ENCODE measurements at regions not wholly inside any gene's neighbourhood (a gene's known extent, or its start where the extent isn't known, plus 50 kb on each side); places are given as distances from the start of the nearest gene placed in this dataset.

DNA sequence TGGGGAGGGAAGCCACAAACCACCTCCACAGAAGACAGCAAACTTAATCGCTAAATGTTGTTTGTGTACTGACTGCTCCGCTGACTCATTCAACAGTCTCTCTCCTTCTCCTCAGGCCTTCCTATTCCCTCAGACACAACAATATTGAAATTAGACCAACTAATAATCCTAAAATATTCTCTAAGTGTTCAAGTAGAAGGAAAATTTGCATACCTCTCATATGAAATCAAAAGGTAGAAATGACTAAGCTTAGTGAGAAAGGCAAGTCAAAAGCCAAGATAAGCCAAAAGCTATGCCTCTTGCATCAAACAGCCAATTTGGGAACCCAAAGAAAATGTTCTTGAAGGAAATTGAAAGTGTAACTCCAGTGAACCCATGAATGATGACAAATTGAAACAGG lies 75.7 kb upstream of the ARHGAP24 start:
- no peak overlapping the region for H3K9ac ChIP-seq (ENCODE audit: low read depth in 1 of 2, low read length in 2 of 2)
- no peak overlapping the region for H3K27ac ChIP-seq (ENCODE audit: low read depth, low read length)
- no peaks in the 10 kb centered on the region for H3K4me1 ChIP-seq (ENCODE audit: control insufficient read depth in 1 of 2, insufficient read depth in 2 of 2, low read length in 2 of 2)
- H3K4me3 ChIP-seq (ENCODE audit: low read depth in 1 of 2, low read length in 2 of 2): no peak overlapping the region
- H3K27me3 ChIP-seq (ENCODE audit: control insufficient read depth in 1 of 2, insufficient read depth in 2 of 2, low read length in 2 of 2): no peaks in the 10 kb centered on the region
- no peaks in the 10 kb centered on the region for H3K36me3 ChIP-seq (ENCODE audit: control insufficient read depth in 1 of 2, insufficient read depth in 2 of 2, low read length in 2 of 2)
- no peaks in the 10 kb centered on the region for H3K9me3 ChIP-seq (ENCODE audit: control insufficient read depth in 1 of 2, low read length in 2 of 2)

DNA sequence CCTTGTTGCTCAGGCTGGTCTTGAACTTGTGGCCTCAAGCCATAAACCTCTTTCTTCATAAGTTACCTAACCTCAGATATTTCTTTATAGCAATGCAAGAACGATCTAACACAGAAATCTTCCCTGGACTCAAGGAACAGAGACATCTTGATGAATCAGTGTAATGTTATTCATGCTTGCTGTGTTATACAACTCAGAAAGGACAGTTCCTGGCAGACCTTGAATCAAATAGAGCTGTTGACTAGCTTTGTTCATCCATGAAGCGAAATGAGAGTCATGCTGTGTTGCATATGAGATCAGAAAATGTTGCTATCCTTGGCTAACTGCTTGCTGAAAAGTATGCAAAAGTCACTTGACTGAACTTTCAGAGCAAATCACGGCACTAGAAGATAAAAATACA lies 72.6 kb upstream of the ARHGAP24 start:
- no peak overlapping the region for H3K4me3 ChIP-seq (ENCODE audit: low read depth in 1 of 2, low read length in 2 of 2)
- no peaks in the 10 kb centered on the region for H3K9me3 ChIP-seq (ENCODE audit: control insufficient read depth in 1 of 2, low read length in 2 of 2)
- no peaks in the 10 kb centered on the region for H3K36me3 ChIP-seq (ENCODE audit: control insufficient read depth in 1 of 2, insufficient read depth in 2 of 2, low read length in 2 of 2)
- H3K4me1 ChIP-seq (ENCODE audit: control insufficient read depth in 1 of 2, insufficient read depth in 2 of 2, low read length in 2 of 2): no peaks in the 10 kb centered on the region
- H3K9ac ChIP-seq (ENCODE audit: low read depth in 1 of 2, low read length in 2 of 2): no peak overlapping the region
- H3K27ac ChIP-seq (ENCODE audit: low read depth, low read length): no peak overlapping the region
- no peaks in the 10 kb centered on the region for H3K27me3 ChIP-seq (ENCODE audit: control insufficient read depth in 1 of 2, insufficient read depth in 2 of 2, low read length in 2 of 2)

DNA sequence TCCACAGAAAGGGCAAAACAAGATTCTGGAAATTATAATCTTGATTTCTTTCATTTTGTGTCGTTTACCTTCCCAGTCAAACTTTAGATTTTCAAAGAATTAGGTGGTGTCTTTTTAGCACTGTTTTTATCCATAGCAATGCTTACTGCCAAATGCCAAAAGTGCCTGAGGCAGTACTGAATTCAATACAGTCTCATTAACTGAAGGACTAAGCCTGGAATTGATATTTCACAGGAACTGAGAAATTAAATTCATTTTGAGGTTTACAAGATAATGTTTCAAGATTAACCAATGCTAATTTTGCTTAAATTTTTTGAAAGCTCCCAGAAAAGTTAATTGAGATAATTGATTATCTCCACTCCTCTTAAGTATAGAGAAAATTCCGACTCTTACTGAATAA lies 68.8 kb upstream of the ARHGAP24 start:
- Histone ChIP-seq H3K4me3 (ENCODE audit: low read depth in 1 of 2, low read length in 2 of 2) (no peak overlapping the region), H3K9ac (ENCODE audit: low read depth in 1 of 2, low read length in 2 of 2) (no peak overlapping the region), H3K9me3 (ENCODE audit: control insufficient read depth in 1 of 2, low read length in 2 of 2) (no peaks in the 10 kb centered on the region), H3K4me1 (ENCODE audit: control insufficient read depth in 1 of 2, insufficient read depth in 2 of 2, low read length in 2 of 2) (no peaks in the 10 kb centered on the region), H3K36me3 (ENCODE audit: control insufficient read depth in 1 of 2, insufficient read depth in 2 of 2, low read length in 2 of 2) (no peaks in the 10 kb centered on the region), H3K27me3 (ENCODE audit: control insufficient read depth in 1 of 2, insufficient read depth in 2 of 2, low read length in 2 of 2) (no peaks in the 10 kb centered on the region), H3K27ac (ENCODE audit: low read depth, low read length) (no peak overlapping the region)

DNA sequence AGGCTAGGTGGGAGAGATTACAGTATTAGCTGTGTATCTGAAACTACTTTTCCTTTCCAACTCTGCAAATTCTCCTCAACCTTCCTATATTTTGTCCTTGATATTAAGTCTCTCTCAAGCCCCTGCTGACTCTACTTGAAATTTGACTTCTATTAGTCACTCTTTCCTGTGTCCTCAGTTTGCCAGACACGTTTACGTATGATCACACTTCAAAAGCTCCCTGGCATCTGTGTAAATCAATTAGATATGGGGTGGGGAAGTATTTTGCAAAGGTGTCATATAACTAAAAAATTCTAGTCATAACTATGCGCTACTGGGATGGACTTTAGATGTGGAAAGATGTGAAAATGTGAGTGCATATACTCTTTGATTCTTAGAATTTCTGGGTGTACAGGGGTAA lies 67.4 kb upstream of the ARHGAP24 start:
- H3K4me3 ChIP-seq (ENCODE audit: low read depth in 1 of 2, low read length in 2 of 2): no peak overlapping the region
- H3K27ac ChIP-seq (ENCODE audit: low read depth, low read length): no peak overlapping the region
- no peaks in the 10 kb centered on the region for H3K27me3 ChIP-seq (ENCODE audit: control insufficient read depth in 1 of 2, insufficient read depth in 2 of 2, low read length in 2 of 2)
- no peaks in the 10 kb centered on the region for H3K36me3 ChIP-seq (ENCODE audit: control insufficient read depth in 1 of 2, insufficient read depth in 2 of 2, low read length in 2 of 2)
- no peaks in the 10 kb centered on the region for H3K4me1 ChIP-seq (ENCODE audit: control insufficient read depth in 1 of 2, insufficient read depth in 2 of 2, low read length in 2 of 2)
- H3K9me3 ChIP-seq (ENCODE audit: control insufficient read depth in 1 of 2, low read length in 2 of 2): no peaks in the 10 kb centered on the region
- no peak overlapping the region for H3K9ac ChIP-seq (ENCODE audit: low read depth in 1 of 2, low read length in 2 of 2)

DNA sequence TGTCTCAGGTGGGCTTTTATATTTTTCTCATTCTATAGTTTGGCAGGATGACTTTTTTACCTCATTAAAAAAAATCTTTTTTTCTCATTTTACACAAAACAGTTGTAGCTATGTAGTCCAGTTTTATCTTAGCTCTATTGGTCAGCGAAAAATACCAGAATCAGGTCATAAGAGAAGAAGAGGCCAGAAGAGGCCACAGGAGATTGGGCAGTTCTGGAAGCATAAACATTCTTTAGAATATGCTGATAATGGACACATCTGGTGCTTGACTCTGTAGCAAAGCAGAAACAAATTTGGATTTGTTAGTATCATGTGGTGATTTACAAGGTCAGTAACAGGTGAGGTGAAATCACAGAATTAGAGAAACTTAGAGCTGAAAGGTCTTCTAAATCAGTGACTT lies 66.6 kb upstream of the ARHGAP24 start:
- Histone ChIP-seq H3K9ac (ENCODE audit: low read depth in 1 of 2, low read length in 2 of 2) (no peak overlapping the region), H3K36me3 (ENCODE audit: control insufficient read depth in 1 of 2, insufficient read depth in 2 of 2, low read length in 2 of 2) (no peaks in the 10 kb centered on the region), H3K9me3 (ENCODE audit: control insufficient read depth in 1 of 2, low read length in 2 of 2) (no peaks in the 10 kb centered on the region), H3K27me3 (ENCODE audit: control insufficient read depth in 1 of 2, insufficient read depth in 2 of 2, low read length in 2 of 2) (no peaks in the 10 kb centered on the region), H3K27ac (ENCODE audit: low read depth, low read length) (no peak overlapping the region), H3K4me1 (ENCODE audit: control insufficient read depth in 1 of 2, insufficient read depth in 2 of 2, low read length in 2 of 2) (no peaks in the 10 kb centered on the region), H3K4me3 (ENCODE audit: low read depth in 1 of 2, low read length in 2 of 2) (no peak overlapping the region)

DNA sequence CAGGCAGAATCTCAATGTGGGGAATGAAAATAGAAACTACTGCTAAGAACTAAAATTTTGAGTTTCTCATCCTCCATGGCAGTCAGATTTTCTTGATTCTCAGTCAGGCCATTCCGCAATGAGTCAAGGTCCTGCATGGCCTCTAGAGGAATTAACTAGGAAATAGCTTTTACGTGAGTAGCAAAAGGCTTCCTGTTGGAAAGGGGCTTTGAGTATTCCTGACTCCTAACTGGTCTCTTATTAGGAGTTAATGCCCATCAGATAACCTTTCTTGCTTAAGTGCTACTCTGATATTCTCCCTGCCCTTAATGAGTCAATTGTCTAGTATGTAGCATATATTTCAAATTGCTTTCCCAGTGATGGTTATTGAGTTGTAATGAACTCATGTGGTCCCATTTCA lies 65.7 kb upstream of the ARHGAP24 start:
- H3K27me3 ChIP-seq (ENCODE audit: control insufficient read depth in 1 of 2, insufficient read depth in 2 of 2, low read length in 2 of 2): no peaks in the 10 kb centered on the region
- H3K36me3 ChIP-seq (ENCODE audit: control insufficient read depth in 1 of 2, insufficient read depth in 2 of 2, low read length in 2 of 2): no peaks in the 10 kb centered on the region
- no peaks in the 10 kb centered on the region for H3K4me1 ChIP-seq (ENCODE audit: control insufficient read depth in 1 of 2, insufficient read depth in 2 of 2, low read length in 2 of 2)
- no peak overlapping the region for H3K4me3 ChIP-seq (ENCODE audit: low read depth in 1 of 2, low read length in 2 of 2)
- H3K27ac ChIP-seq (ENCODE audit: low read depth, low read length): no peak overlapping the region
- no peak overlapping the region for H3K9ac ChIP-seq (ENCODE audit: low read depth in 1 of 2, low read length in 2 of 2)
- no peaks in the 10 kb centered on the region for H3K9me3 ChIP-seq (ENCODE audit: control insufficient read depth in 1 of 2, low read length in 2 of 2)

DNA sequence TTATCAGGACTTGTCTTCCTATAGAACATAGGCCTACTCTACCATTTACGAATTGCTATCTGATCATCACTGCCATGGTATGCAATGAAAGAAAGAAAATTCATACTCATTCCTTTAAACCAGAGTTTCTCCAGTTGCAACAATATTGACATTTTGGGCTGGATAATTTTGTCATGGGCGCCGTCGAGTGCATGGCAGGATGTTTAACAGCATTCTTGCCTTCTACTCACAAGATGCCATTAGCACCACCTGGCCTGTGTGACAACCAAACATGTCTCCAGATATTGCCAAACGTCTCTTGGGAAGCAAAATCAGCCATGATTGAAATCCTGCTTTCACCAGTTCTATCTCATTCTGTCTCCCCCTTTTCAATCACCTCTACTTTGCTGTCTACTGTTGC lies 63.6 kb upstream of the ARHGAP24 start:
- Histone ChIP-seq H3K27ac (ENCODE audit: low read depth, low read length) (no peak overlapping the region), H3K4me3 (ENCODE audit: low read depth in 1 of 2, low read length in 2 of 2) (no peak overlapping the region), H3K4me1 (ENCODE audit: control insufficient read depth in 1 of 2, insufficient read depth in 2 of 2, low read length in 2 of 2) (no peaks in the 10 kb centered on the region), H3K9ac (ENCODE audit: low read depth in 1 of 2, low read length in 2 of 2) (no peak overlapping the region), H3K9me3 (ENCODE audit: control insufficient read depth in 1 of 2, low read length in 2 of 2) (no peaks in the 10 kb centered on the region), H3K27me3 (ENCODE audit: control insufficient read depth in 1 of 2, insufficient read depth in 2 of 2, low read length in 2 of 2) (no peaks in the 10 kb centered on the region), H3K36me3 (ENCODE audit: control insufficient read depth in 1 of 2, insufficient read depth in 2 of 2, low read length in 2 of 2) (no peaks in the 10 kb centered on the region)

DNA sequence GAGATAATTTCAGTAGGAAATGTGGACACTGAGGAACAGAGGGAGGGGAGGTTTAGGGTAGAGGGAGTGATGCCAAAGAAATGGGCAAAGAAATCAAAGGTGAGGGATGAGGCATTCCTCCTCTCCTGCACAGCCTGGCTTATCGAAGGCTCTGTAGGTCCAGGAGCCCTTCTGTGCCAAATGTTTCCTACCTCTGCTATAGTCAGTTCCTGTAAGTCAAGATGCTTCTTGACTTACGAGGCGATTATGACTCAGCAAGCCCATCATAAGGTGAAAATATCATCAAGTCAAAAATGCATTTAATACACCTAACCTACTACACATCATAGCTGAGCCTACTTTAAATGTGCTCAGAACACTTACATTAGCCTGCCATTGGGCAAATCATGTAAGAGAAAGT lies 60.0 kb upstream of the ARHGAP24 start:
- Histone ChIP-seq H3K9ac (ENCODE audit: low read depth in 1 of 2, low read length in 2 of 2) (no peak overlapping the region), H3K9me3 (ENCODE audit: control insufficient read depth in 1 of 2, low read length in 2 of 2) (no peaks in the 10 kb centered on the region), H3K27ac (ENCODE audit: low read depth, low read length) (no peak overlapping the region), H3K27me3 (ENCODE audit: control insufficient read depth in 1 of 2, insufficient read depth in 2 of 2, low read length in 2 of 2) (no peaks in the 10 kb centered on the region), H3K36me3 (ENCODE audit: control insufficient read depth in 1 of 2, insufficient read depth in 2 of 2, low read length in 2 of 2) (no peaks in the 10 kb centered on the region), H3K4me1 (ENCODE audit: control insufficient read depth in 1 of 2, insufficient read depth in 2 of 2, low read length in 2 of 2) (no peaks in the 10 kb centered on the region), H3K4me3 (ENCODE audit: low read depth in 1 of 2, low read length in 2 of 2) (no peak overlapping the region)

DNA sequence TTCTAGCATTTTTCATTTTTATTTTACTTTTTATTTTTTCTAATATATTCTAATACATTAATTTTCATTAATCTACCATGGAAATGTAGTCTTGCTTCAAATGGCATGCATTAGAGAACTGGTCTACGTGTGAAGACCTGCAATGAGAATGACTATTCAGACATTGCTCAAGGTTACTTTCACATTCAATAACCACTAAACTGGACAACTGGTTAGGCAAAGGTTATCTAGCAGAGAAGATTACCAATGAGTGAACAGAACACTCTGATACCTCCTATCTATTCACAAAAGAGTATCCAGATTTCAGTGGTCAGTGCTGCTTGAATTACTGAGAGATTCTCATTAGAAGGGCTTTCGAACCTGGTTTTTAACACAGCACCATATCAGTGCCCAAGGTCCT lies 58.9 kb upstream of the ARHGAP24 start:
- H3K27me3 ChIP-seq (ENCODE audit: control insufficient read depth in 1 of 2, insufficient read depth in 2 of 2, low read length in 2 of 2): no peaks in the 10 kb centered on the region
- no peak overlapping the region for H3K4me3 ChIP-seq (ENCODE audit: low read depth in 1 of 2, low read length in 2 of 2)
- H3K36me3 ChIP-seq (ENCODE audit: control insufficient read depth in 1 of 2, insufficient read depth in 2 of 2, low read length in 2 of 2): no peaks in the 10 kb centered on the region
- no peak overlapping the region for H3K27ac ChIP-seq (ENCODE audit: low read depth, low read length)
- no peaks in the 10 kb centered on the region for H3K4me1 ChIP-seq (ENCODE audit: control insufficient read depth in 1 of 2, insufficient read depth in 2 of 2, low read length in 2 of 2)
- no peaks in the 10 kb centered on the region for H3K9me3 ChIP-seq (ENCODE audit: control insufficient read depth in 1 of 2, low read length in 2 of 2)
- no peak overlapping the region for H3K9ac ChIP-seq (ENCODE audit: low read depth in 1 of 2, low read length in 2 of 2)

DNA sequence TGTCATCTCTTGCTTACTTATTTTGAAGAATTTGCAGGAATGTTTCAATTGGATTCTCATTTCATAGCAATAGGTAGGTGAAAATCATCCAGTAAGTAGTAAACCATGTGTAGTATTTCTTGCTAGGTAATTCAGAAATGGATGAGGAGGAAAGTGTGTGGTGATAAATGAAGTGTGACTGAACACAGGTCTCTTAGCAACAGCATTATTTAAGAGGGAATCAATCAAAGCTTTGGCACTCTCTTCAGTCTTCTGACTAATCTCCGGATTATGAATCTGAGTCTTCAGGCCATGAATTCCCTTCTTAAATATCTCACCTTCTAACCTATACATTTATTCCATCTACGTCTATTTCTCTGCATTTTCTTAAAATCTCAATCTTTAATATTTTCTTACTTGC lies 55.8 kb upstream of the ARHGAP24 start:
- H3K9ac ChIP-seq (ENCODE audit: low read depth in 1 of 2, low read length in 2 of 2): no peak overlapping the region
- no peaks in the 10 kb centered on the region for H3K4me1 ChIP-seq (ENCODE audit: control insufficient read depth in 1 of 2, insufficient read depth in 2 of 2, low read length in 2 of 2)
- no peaks in the 10 kb centered on the region for H3K9me3 ChIP-seq (ENCODE audit: control insufficient read depth in 1 of 2, low read length in 2 of 2)
- H3K27ac ChIP-seq (ENCODE audit: low read depth, low read length): no peak overlapping the region
- no peaks in the 10 kb centered on the region for H3K27me3 ChIP-seq (ENCODE audit: control insufficient read depth in 1 of 2, insufficient read depth in 2 of 2, low read length in 2 of 2)
- H3K36me3 ChIP-seq (ENCODE audit: control insufficient read depth in 1 of 2, insufficient read depth in 2 of 2, low read length in 2 of 2): no peaks in the 10 kb centered on the region
- no peak overlapping the region for H3K4me3 ChIP-seq (ENCODE audit: low read depth in 1 of 2, low read length in 2 of 2)

DNA sequence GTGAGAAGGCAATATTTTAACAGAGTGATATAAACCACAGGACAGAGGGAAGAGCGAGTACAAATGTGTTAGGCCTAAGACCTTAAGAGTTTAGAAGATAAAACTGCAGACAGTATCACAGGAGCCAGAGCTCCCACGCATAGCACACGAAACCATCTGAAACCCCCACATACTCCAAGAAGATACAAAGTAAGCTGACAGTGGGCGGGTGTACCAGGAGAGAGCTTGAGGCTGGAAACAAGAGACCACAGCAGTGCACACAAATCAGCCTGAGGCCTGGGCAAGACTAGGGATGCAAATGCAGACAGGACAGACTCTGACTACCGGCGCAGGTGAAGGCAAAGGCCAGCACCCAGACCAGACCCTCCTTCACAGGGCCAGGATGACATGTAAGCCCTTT lies 54.1 kb upstream of the ARHGAP24 start:
- H3K9me3 ChIP-seq (ENCODE audit: control insufficient read depth in 1 of 2, low read length in 2 of 2): no peaks in the 10 kb centered on the region
- H3K4me1 ChIP-seq (ENCODE audit: control insufficient read depth in 1 of 2, insufficient read depth in 2 of 2, low read length in 2 of 2): no peaks in the 10 kb centered on the region
- H3K4me3 ChIP-seq (ENCODE audit: low read depth in 1 of 2, low read length in 2 of 2): no peak overlapping the region
- H3K36me3 ChIP-seq (ENCODE audit: control insufficient read depth in 1 of 2, insufficient read depth in 2 of 2, low read length in 2 of 2): no peaks in the 10 kb centered on the region
- no peak overlapping the region for H3K9ac ChIP-seq (ENCODE audit: low read depth in 1 of 2, low read length in 2 of 2)
- H3K27ac ChIP-seq (ENCODE audit: low read depth, low read length): no peak overlapping the region
- H3K27me3 ChIP-seq (ENCODE audit: control insufficient read depth in 1 of 2, insufficient read depth in 2 of 2, low read length in 2 of 2): no peaks in the 10 kb centered on the region
